GM10266 (cell line): ENCODE measurements at regions not wholly inside any gene's neighbourhood (a gene's known extent, or its start where the extent isn't known, plus 50 kb on each side); places are given as distances from the start of the nearest gene placed in this dataset.

Experiments used
- DNase-seq: peaks from one replicate; pipeline ENCODE4 v3.0.0; 2012; ENCODE audit errors: extremely low spot score
- CTCF ChIP-seq: IDR thresholded peaks from 2 replicates; pipeline ENCODE4 v1.5.1; 2012; ENCODE audit warnings: mild to moderate bottlenecking, low read depth; ENCODE audit not compliant: control insufficient read depth, insufficient read depth; ENCODE audit errors: missing control alignments

GRCh38 chr11:110979696-110980095, 265.8 kb upstream of the POU2AF2 start:
- DNase-seq, result no peak
- no peak for TF ChIP-seq CTCF

- DNase-seq, result no peak
- TF ChIP-seq CTCF, result no peak
Observed at GRCh38 chr11:110977661-110978060, 265.4 kb upstream of the ARHGAP20 start.

- no peak for DNase-seq
- TF ChIP-seq CTCF, result no peak
Observed at GRCh38 chr11:110974731-110975130, 262.5 kb upstream of the ARHGAP20 start.

- no peak for DNase-seq
- no peak for TF ChIP-seq CTCF
Observed at GRCh38 chr11:110973401-110973980, 261.3 kb upstream of the ARHGAP20 start.

DNA sequence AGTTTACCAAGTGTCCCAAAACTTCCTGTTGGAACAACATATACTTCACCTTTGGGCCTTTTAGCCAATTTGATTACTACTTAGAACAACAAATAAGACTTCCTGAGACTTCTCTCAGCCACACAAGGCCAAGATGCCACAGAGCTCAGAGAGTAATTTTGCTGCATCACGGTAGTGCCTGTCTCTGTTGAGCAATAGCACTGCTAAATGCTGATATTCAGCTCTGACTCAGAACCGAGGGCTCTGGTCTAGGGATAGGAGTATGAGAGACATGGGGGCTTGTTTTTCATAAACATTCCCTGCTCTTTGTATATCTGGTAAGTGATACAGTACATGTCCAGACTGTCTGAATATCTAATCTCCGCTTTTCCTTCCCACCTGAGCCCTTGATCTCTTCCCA, 260.4 kb upstream of the ARHGAP20 start:
- no peak for TF ChIP-seq CTCF
- no peak for DNase-seq

GRCh38 chr11:110972106-110972505, 259.9 kb upstream of the ARHGAP20 start:
- no peak for TF ChIP-seq CTCF
- DNase-seq, result no peak

GRCh38 chr11:110971140-110971539, 258.9 kb upstream of the ARHGAP20 start:
- no peak for TF ChIP-seq CTCF
- no peak for DNase-seq
